ENCODE measurements at regions not wholly inside any gene's neighbourhood (a gene's known extent, or its start where the extent isn't known, plus 50 kb on each side); places are given as distances from the start of the nearest gene placed in this dataset.
"Not testable (repeated sequence)": the region's sequence is repeated elsewhere in the genome, so short reads cannot be mapped to it uniquely, and the experiment has no call there.

DNA sequence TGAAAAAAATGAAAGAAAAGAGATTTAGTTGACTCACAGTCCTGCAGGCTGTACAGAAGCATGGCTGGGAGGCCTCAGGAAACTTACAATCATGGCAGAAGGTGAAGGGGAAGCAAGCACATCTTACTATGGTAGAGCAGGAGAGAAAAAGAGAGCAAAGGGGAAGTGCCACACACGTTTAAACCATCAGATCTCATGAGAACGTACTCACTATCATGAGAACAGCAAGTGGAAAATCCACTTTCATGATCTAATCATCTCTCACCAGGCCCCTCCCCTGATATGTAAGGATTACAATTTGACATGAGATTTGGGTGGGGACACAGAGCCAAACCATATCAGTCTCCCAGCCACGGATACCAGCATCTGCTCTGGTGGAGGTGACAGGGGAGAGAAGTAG lies 50.8 kb upstream of the CPOX start:
- no peak for DNase-seq

GRCh38 chr3:98645039-98645438 lies 51.6 kb upstream of the CPOX start:
- no peak for DNase-seq

DNA sequence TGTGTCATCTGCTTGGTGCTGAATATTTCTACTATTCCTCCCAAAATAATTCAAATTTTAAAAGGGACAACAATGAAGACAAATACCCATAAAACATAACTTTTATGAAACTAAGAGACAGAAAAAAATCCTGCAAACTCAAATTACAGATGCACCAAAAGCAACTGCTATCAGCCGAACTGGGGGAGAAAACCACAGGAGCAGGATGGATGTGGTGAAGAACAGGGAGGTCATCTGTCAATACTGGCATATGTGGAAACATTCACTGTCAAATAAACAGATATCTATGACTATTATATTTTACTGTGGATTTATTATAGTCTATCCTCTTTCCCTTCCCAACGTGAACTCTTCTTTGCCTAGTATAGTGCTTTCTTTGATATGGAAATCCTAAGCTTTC lies 53.3 kb upstream of the CPOX start:
- DNase-seq = no peak

DNA sequence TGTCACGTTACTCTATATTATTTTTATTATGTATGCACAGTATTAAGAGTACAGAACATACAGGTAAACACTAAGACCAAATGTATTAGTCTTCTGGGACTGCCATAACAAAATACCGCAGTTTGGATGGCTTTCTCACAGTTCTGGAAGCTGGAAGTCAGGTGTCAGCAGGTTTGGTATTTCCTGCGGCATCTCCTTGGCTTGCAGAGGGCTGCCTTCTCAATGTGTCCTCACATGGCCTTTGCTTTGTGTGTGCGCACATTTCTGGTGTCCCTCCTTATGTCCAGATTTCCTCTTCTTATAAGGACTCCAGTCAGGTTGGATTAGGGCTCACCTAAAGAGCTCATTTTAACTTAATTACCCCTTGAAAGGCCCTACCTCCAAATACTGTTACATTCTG lies 53.8 kb upstream of the CPOX start:
- no peak for DNase-seq

GRCh38 chr3:98650971-98651779 lies 57.8 kb upstream of the CPOX start:
- DNase-seq = no peak

- no peak for DNase-seq
Measured at GRCh38 chr3:98651780-98652077, 58.3 kb upstream of the CPOX start.

- DNase-seq = no peak
Measured at GRCh38 chr3:98655666-98656065, 62.3 kb upstream of the CPOX start.

DNA sequence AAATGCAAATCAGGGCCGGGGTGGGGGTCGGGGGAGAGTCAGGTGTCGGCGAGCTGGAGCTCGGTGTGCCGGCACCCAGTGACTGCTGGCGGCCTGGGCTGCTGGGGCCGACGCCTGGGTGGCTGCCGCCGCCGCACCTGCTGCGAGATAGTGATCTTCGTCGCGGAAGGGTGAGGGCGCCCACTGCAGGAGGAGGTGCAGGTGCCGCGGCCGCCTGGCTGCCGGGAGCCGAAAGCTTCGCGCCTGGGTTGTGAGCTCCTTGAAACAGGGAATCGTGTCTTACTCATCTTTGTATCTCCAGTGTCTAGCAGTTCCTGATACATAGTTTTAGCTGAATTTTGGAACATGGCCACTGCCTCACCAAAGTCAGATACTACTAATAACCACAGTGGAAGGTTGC lies 64.0 kb upstream of the CPOX start:
- DNase-seq = peak; percentile 20

GRCh38 chr3:98662699-98663098 lies 69.3 kb upstream of the CPOX start:
- DNase-seq = no peak

DNA sequence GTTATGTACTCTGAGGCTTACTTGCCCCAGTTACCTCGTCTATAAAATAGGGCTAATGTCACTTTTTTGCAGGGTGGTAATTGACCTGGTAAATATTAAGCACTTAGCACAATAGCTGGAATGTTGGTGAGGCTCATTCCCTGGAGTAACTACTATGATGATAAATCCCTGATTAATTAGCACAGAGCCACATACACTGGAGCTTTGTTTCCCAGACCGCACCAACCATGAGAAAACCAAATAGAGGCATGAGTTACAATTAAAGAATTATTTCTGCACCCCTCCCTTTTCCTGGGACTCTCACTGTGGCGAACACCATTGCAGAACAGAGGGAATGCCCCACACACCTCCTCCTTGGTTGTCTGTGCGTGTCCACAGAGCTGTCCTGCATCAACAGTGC lies 76.6 kb upstream of the CPOX start:
- no peak for DNase-seq

- DNase-seq = no peak
Measured at GRCh38 chr3:98679986-98680385, 83.2 kb upstream of the ST3GAL6 start.

GRCh38 chr3:98680723-98681122 lies 82.4 kb upstream of the ST3GAL6 start:
- no peak for DNase-seq

DNA sequence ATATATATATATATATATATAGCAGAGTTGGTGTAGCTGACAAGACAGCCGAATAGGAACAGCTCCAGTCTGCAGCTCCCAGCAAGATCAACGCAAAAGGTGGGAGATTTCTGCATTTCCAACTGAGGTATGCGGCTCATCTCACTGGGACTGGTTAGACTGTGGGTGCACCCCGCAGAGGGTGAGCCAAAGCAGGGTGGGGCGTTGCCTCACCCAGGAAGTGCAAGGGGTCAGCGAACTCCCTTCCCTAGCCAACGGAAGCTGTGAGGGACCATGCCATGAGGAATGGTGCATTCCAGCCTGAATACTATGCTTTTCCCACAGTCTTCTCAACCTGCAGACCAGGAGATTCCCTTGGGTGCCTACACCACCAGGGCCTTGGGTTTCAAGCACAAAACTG lies 81.7 kb upstream of the ST3GAL6 start:
- DNase-seq = no peak

DNA sequence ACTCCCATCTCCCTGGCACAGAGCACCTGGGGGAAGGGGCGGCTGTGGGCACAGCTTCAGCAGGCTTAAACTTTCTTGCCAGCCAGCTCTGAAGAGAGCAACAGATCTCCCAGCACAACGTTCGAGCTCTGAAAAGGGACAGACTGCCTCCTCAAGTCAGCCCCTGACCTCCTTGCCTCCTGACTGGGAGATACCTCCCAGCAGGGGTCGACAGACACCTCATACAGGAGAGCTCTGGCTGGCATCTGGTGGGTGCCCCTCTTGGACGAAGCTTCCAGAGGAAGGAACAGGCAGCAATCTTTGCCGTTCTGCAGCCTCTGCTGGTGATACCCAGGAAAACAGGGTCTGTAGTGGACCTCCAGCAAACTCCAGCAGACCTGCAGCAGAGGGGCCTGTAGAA lies 80.7 kb upstream of the ST3GAL6 start:
- not testable (repeated sequence) for DNase-seq

GRCh38 chr3:98688363-98688762 lies 74.8 kb upstream of the ST3GAL6 start:
- no peak for DNase-seq

DNA sequence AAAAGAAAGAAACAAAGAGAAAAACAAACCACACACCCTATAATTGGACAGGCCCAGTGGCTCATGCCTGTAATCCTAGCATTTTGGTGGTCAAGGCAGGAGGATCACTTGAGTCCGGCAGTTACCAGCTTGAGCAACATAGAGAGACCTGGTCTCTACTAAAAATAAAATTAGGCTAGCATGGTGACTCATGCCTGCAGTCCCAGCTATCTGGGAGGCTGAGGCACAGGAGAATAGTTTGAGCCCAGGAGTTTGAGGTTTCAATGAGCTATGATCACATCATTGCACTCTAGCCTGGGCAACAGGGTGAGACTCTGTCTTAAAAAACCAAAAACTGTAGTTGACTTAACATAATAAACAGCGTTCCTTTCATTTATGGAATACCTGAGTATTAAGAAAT lies 72.3 kb upstream of the ST3GAL6 start:
- no peak for DNase-seq

DNA sequence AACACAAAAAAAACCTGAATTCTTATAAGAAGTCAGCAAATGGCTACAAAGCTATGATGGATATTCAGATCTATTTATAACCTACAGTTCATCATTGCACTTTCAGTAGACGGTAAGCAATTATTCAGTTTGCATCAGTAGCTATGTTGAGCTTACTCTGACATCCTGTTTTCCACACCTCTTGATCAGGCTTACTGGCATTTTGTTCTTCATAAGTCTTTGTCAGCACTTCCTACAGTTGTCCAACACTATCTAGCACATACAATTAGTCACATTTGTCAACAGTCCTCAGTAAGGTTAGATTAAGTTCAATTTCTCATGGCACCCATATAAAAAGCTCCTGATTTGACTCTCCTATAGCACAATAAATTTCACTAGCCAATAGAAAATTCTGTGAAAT lies 71.2 kb upstream of the ST3GAL6 start:
- DNase-seq = no peak

DNA sequence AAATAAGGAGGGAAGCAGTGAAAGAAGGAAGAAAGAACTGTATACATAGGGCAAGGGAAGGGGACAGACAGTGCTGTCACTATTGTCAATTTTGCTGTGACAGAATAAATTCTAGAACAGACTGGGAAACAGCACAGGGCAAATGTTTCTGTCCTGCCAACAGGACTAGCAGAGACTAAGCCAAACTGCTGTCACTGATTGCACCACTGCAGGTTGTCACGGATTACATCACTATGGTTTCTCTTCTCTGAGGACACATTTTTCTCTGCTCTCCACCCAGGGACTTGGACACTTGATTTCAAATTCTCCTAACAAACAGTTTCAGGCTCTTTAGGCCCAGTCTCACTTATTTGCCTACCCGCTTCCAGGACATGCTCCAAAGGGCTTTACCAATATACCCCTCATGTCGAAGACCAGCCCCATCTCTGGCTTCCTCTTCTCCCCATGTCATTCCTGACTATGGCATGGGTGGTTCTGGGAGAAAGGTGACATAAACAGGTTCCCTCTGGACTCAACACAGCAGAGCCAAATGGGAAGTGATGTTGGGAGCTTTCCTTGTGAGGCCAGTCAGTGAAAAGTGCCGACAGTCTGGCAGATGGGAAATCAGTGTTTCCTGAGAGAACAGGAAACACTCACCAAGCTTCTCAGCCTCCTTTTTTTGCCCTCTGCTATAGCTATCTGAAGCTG lies 70.2 kb upstream of the ST3GAL6 start:
- DNase-seq = no peak

DNA sequence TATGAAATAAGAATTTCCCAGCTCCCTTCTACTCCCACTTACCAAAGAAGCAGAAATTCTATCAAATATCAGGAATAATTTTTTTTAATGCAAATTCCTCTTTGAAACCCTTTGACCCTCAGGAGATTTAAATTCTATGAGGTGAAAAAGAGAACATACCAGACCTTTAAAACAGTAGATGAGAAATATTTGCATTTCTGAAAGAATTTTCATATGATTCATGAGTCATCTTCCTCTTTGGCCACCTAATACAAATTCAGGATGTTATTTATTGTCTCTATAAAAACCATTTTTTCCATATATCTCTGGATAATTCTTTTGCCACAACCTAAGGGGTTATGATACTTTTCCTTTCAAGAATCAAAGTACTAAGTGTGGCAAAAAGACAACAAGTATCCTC lies 67.3 kb upstream of the ST3GAL6 start:
- DNase-seq = no peak

- DNase-seq = not testable (repeated sequence)
Measured at GRCh38 chr3:98696296-98696695, 66.8 kb upstream of the ST3GAL6 start.

DNA sequence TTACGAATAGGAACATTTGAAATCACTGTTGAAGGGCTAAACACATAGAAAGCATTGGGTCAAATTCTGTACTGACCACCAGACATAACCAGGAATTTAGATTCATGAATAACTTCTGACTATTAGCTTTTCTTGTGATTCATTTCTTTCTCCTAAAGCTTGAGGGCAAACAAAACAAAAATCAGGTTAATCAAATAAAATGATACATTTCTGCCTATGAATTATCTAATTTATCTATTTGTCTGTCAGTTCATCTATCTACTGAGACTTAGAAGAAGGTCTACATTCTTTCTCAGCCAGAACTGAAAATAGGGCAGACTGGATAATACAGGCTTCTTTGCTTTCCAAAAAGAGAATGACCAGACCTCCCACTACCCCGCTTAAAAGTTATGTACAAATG lies 65.9 kb upstream of the ST3GAL6 start:
- DNase-seq = no peak

DNA sequence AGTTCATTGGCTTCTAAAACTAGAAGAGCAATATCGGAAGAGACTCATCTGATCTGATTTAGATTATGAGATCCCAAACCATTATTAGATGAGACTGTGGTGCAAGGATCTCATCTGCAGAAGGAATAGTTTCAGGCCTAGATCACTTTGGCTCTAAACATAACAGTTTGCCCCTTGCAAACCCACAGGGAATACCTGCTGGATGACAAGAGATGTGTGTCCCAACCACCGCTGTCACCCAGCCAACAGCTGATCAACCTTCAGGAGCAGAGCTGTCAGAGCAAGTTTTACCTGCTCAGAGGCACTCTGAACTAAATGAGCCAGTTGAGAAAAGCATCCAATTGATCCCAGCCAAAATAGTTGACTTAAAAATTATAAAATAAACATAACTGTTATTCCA lies 64.0 kb upstream of the ST3GAL6 start:
- no peak for DNase-seq

- no peak for DNase-seq
Measured at GRCh38 chr3:98701071-98701675, 62.0 kb upstream of the ST3GAL6 start.

- DNase-seq = no peak
Measured at GRCh38 chr3:98702166-98702565, 61.0 kb upstream of the ST3GAL6 start.

GRCh38 chr3:98705212-98705611 lies 57.9 kb upstream of the ST3GAL6 start:
- DNase-seq = no peak

Data from NCI-H524 treated with DMSO at 0.1 percent for 48 hours (cell line).